NCI-H146 treated with DMSO at 0.1 percent for 48 hours (cell line): ENCODE measurements at regions not wholly inside any gene's neighbourhood (a gene's known extent, or its start where the extent isn't known, plus 50 kb on each side); places are given as distances from the start of the nearest gene placed in this dataset.

Experiments used
- DNase-seq: peaks from one replicate; lab custom pipeline; 2025; ENCODE audit not compliant: unreplicated experiment; lab: John Stamatoyannopoulos, UW

- no peak for DNase-seq
Measured at GRCh38 chr5:163385824-163386223, 51.6 kb upstream of the CCNG1 start.

GRCh38 chr5:163386352-163386751, 51.0 kb upstream of the CCNG1 start:
- DNase-seq = no peak

DNA sequence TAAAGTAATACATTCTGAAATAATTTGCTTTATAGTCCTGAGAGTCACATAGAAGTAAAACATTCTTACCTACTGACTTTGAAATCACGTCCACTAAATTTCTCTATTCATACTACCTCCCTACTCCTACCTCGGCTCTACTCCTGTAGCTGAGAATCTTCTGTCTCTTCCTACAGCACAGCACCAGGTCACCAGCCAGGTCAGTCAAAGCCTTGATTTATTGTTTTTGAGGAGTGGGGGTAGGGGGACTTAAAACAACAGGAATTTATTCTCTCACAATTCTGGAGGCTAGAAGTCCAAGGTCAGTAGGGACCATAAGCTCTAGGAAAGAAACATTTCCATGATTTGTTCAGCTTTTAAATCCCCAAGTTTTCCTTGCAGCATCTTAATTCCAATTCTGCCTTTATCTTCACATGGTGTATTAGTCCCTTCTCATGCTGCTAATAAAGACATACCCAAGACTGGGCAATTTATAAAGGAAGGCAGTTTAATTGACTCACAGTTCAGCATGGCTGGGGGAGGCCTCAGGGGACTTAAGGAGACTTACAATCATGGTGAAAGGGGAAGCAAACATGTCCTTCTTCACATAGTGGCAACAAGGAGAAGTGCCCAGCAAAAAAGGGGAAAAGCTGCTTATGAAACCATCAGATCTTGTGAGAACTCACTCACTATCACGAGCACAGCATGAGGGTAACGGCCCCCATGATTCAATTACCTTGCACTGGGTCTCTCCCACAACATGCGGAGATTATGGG, 49.6 kb upstream of the CCNG1 start:
- DNase-seq = no peak
